ENCODE measurements at regions not wholly inside any gene's neighbourhood (a gene's known extent, or its start where the extent isn't known, plus 50 kb on each side); places are given as distances from the start of the nearest gene placed in this dataset.

GRCh38 chr12:88662961-88663360 lies 82.7 kb upstream of the KITLG start:
- DNase-seq: no peak

- no peak for DNase-seq
Measured at GRCh38 chr12:88662093-88662492, 81.8 kb upstream of the KITLG start.

- DNase-seq: no peak
Measured at GRCh38 chr12:88658009-88658408, 77.7 kb upstream of the KITLG start.

GRCh38 chr12:88650715-88651114 lies 70.4 kb upstream of the KITLG start:
- no peak for DNase-seq

- no peak for DNase-seq
Measured at GRCh38 chr12:88648625-88649024, 68.4 kb upstream of the KITLG start.

- no peak for DNase-seq
Measured at GRCh38 chr12:88646824-88647223, 66.6 kb upstream of the KITLG start.

- DNase-seq: no peak
Measured at GRCh38 chr12:88645816-88646215, 65.5 kb upstream of the KITLG start.

GRCh38 chr12:88644946-88645702 lies 64.9 kb upstream of the KITLG start:
- no peak for DNase-seq

GRCh38 chr12:88643685-88644084 lies 63.4 kb upstream of the KITLG start:
- DNase-seq: no peak

GRCh38 chr12:88642675-88643431 lies 62.6 kb upstream of the KITLG start:
- no peak for DNase-seq

GRCh38 chr12:88638966-88639760 lies 58.9 kb upstream of the KITLG start:
- DNase-seq: no peak

GRCh38 chr12:88638388-88638787 lies 58.1 kb upstream of the KITLG start:
- no peak for DNase-seq

GRCh38 chr12:88634008-88634407 lies 53.7 kb upstream of the KITLG start:
- DNase-seq: no peak

GRCh38 chr12:88633312-88633711 lies 53.0 kb upstream of the KITLG start:
- DNase-seq: no peak

GRCh38 chr12:88630561-88630960 lies 50.3 kb upstream of the KITLG start:
- no peak for DNase-seq

All from NCI-H1436 (cell line).